ENCODE measurements at regions not wholly inside any gene's neighbourhood (a gene's known extent, or its start where the extent isn't known, plus 50 kb on each side); places are given as distances from the start of the nearest gene placed in this dataset.

DNA sequence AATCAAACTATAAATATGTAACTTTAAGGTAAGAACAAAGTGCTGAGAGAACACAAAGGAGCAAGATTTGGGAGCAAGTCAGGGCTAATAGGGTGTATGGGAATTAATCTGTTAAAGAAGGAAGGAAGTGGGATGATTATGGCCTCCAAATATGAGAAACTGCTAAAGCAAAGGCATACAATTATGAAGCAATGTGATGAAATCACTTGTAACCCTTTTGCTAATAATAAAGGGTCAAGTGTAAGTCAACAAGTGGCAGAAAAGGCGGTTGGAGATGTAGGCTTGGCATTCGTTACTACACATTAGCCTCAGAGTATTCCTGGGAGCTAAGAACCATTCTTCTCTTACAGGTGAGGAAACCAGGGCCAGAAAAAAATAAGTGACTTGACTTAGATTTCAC, 1002.3 kb upstream of the TENM4 start:
- H3K27me3 ChIP-seq (ENCODE audit: control insufficient read depth, insufficient read depth, low read length) = no peaks in the 10 kb centered on the region
- no peak for DNase-seq (ENCODE audit: low read depth)
- TF ChIP-seq CTCF (IDR thresholded peaks at IDR 0.05; ENCODE audit: insufficient read depth, low read length, poor library complexity, severe bottlenecking) = no peak
- H3K36me3 ChIP-seq (ENCODE audit: control insufficient read depth, insufficient read depth, low read length) = no peaks in the 10 kb centered on the region
- H3K4me3 ChIP-seq (ENCODE audit: low read depth, low read length) = no peak overlapping the region

- Histone ChIP-seq H3K36me3 (ENCODE audit: control insufficient read depth, insufficient read depth, low read length) (no peaks in the 10 kb centered on the region), H3K27me3 (ENCODE audit: control insufficient read depth, insufficient read depth, low read length) (no peaks in the 10 kb centered on the region), H3K4me3 (ENCODE audit: low read depth, low read length) (no peak overlapping the region)
- peak; percentile 10 for DNase-seq (ENCODE audit: low read depth)
- no peak for TF ChIP-seq CTCF (IDR thresholded peaks at IDR 0.05; ENCODE audit: insufficient read depth, low read length, poor library complexity, severe bottlenecking)
Measured at GRCh38 chr11:80441821-80442220, 1001.0 kb upstream of the TENM4 start.

GRCh38 chr11:80440835-80441234, 1000.0 kb upstream of the TENM4 start:
- H3K4me3 ChIP-seq (ENCODE audit: low read depth, low read length) = no peak overlapping the region
- no peak for DNase-seq (ENCODE audit: low read depth)
- no peaks in the 10 kb centered on the region for H3K36me3 ChIP-seq (ENCODE audit: control insufficient read depth, insufficient read depth, low read length)
- no peak for TF ChIP-seq CTCF (IDR thresholded peaks at IDR 0.05; ENCODE audit: insufficient read depth, low read length, poor library complexity, severe bottlenecking)
- H3K27me3 ChIP-seq (ENCODE audit: control insufficient read depth, insufficient read depth, low read length) = no peaks in the 10 kb centered on the region

GRCh38 chr11:80436547-80436946, 995.7 kb upstream of the TENM4 start:
- TF ChIP-seq CTCF (IDR thresholded peaks at IDR 0.05; ENCODE audit: insufficient read depth, low read length, poor library complexity, severe bottlenecking) = no peak
- H3K27me3 ChIP-seq (ENCODE audit: control insufficient read depth, insufficient read depth, low read length) = no peaks in the 10 kb centered on the region
- H3K36me3 ChIP-seq (ENCODE audit: control insufficient read depth, insufficient read depth, low read length) = no peaks in the 10 kb centered on the region
- DNase-seq (ENCODE audit: low read depth) = no peak
- H3K4me3 ChIP-seq (ENCODE audit: low read depth, low read length) = no peak overlapping the region

DNA sequence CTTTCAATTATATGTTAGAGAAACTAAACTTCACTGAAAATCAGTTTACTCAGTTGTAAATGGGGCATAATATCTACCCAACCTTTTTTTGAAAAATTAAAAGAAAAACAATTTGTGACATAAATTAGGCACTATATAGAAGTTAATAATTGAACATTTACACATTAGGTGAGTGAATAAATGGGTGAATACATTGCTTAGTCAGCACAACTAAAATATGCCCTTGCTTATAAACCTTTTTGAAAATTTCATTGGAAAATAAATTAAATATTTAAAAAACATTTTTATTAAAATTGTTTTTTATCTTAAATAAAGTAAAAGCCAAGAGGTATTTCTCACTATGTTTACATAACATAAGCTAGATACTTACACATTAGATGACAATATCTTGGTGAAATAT, 994.5 kb upstream of the TENM4 start:
- no peaks in the 10 kb centered on the region for H3K36me3 ChIP-seq (ENCODE audit: control insufficient read depth, insufficient read depth, low read length)
- no peak for TF ChIP-seq CTCF (IDR thresholded peaks at IDR 0.05; ENCODE audit: insufficient read depth, low read length, poor library complexity, severe bottlenecking)
- DNase-seq (ENCODE audit: low read depth) = no peak
- H3K27me3 ChIP-seq (ENCODE audit: control insufficient read depth, insufficient read depth, low read length) = no peaks in the 10 kb centered on the region
- H3K4me3 ChIP-seq (ENCODE audit: low read depth, low read length) = no peak overlapping the region

DNA sequence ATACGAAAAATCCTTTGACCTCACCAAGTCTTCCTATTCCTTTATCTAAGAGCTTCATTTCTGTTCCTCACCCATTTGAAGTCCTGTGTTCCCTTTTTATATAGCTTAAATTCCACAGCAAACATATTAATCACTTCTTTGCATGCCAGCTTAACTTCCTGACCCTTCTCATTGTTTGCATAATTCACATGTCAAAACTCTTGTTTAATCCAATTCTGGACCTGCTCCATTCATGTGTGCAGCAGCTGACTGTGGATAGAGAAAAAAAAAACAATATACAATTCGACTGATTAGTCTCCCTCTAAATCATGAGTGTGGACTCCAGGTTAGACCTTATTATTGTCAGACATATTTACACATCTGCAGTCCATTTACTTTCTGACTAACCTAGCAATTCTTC, 991.2 kb upstream of the TENM4 start:
- Histone ChIP-seq H3K27me3 (ENCODE audit: control insufficient read depth, insufficient read depth, low read length) (no peaks in the 10 kb centered on the region), H3K36me3 (ENCODE audit: control insufficient read depth, insufficient read depth, low read length) (no peaks in the 10 kb centered on the region), H3K4me3 (ENCODE audit: low read depth, low read length) (no peak overlapping the region)
- no peak for TF ChIP-seq CTCF (IDR thresholded peaks at IDR 0.05; ENCODE audit: insufficient read depth, low read length, poor library complexity, severe bottlenecking)
- DNase-seq (ENCODE audit: low read depth) = no peak
